Epithelial cell of proximal tubule (primary cell): ENCODE measurements at regions not wholly inside any gene's neighbourhood (a gene's known extent, or its start where the extent isn't known, plus 50 kb on each side); places are given as distances from the start of the nearest gene placed in this dataset.

ENCODE experiments used
- DNase-seq: peaks from one replicate; pipeline ENCODE4 v3.0.0-alpha.2; 2011; ENCODE audit warnings: low read depth
- H3K4me3 ChIP-seq: 2 replicates; pipeline ENCODE4 v1.5.1; 2011; ENCODE audit warnings: low read depth, mild to moderate bottlenecking, low read length
- TF ChIP-seq, protein P1 (sequence below): conservative IDR thresholded peaks from 2 replicates; pipeline ENCODE4 v1.5.1; 2012; ENCODE audit warnings: low read depth, mild to moderate bottlenecking, low read length

DNA sequence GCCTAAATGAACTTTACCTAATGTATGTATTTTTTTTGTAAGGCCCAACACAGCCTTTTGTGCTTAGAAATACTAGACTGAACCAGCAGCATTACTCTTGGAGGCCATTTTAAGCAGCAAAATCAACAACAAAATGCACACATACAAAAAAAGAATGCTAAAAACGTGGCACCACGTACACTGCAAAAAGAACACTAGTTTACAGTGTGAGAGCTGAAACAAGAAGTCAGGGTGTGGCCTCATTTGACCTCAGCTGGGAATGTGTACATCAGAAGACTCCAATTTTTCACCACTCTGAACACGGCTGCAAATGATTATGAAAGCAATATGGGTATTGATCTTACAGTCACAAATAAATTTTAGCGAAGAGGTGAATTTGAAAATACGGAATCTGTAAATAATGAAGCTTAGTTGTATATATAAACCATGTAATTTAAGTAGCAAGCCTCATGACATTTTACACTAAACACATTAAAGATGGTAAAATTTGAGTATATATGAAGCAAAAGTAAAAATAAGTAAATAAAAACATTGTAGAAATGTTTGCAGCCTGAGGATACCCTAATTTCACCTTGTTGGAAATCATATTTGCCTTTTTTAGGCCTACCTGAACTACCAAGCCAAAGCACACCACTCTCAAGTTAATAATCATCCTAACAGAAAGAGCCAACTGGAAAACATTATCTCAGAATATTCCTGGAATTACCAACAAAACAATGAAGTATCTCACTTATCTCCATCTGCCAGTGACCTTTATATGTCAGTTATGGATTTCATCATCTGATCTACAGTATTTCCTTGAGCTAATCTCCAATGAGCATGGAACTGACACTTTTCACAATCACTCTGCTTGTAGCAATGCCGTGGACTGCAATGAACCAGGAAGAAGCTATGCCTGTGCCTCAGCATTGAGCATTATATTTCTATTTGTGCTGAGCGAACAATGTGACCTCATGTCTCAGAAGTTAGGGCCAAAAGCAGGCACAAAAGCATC, 319.5 kb upstream of the FAT3 start:
- DNase-seq: no peak
- TF ChIP-seq, protein P1, sequence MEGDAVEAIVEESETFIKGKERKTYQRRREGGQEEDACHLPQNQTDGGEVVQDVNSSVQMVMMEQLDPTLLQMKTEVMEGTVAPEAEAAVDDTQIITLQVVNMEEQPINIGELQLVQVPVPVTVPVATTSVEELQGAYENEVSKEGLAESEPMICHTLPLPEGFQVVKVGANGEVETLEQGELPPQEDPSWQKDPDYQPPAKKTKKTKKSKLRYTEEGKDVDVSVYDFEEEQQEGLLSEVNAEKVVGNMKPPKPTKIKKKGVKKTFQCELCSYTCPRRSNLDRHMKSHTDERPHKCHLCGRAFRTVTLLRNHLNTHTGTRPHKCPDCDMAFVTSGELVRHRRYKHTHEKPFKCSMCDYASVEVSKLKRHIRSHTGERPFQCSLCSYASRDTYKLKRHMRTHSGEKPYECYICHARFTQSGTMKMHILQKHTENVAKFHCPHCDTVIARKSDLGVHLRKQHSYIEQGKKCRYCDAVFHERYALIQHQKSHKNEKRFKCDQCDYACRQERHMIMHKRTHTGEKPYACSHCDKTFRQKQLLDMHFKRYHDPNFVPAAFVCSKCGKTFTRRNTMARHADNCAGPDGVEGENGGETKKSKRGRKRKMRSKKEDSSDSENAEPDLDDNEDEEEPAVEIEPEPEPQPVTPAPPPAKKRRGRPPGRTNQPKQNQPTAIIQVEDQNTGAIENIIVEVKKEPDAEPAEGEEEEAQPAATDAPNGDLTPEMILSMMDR: no peak
- H3K4me3 ChIP-seq: no peak overlapping the region

GRCh38 chr11:91902312-91902711, 322.3 kb upstream of the FAT3 start:
- no peak overlapping the region for H3K4me3 ChIP-seq
- TF ChIP-seq, protein P1: no peak
- DNase-seq: no peak

- DNase-seq: no peak
- TF ChIP-seq, protein P1: no peak
- no peak overlapping the region for H3K4me3 ChIP-seq
Observed at GRCh38 chr11:91880660-91881059, 344.0 kb upstream of the FAT3 start.

DNA sequence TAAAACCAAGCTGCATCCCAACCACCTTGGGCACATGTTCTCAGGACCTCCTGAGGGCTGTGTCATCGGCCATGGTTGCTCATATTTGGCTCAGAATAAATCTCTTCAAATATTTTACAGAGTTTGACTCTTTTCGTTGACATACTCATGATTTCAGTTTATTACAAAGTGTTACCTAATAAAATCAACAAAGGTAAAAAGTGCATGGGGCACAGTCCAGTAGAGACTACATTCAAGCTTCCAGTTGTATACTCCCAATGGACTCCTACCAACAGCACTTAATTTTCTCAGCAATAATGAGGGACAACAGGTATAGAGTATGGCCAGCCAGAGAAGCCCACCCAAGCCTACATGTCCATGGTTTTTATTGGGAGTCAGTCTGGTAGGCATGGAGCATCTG, 347.9 kb upstream of the FAT3 start:
- no peak for DNase-seq
- TF ChIP-seq, protein P1: no peak
- no peak overlapping the region for H3K4me3 ChIP-seq

- no peak overlapping the region for H3K4me3 ChIP-seq
- DNase-seq: no peak
- TF ChIP-seq, protein P1: no peak
Observed at GRCh38 chr11:91872243-91872642, 352.4 kb upstream of the FAT3 start.

GRCh38 chr11:91871791-91872190, 352.8 kb upstream of the FAT3 start:
- no peak overlapping the region for H3K4me3 ChIP-seq
- TF ChIP-seq, protein P1: no peak
- DNase-seq: no peak

- TF ChIP-seq, protein P1: no peak
- H3K4me3 ChIP-seq: no peak overlapping the region
Observed at GRCh38 chr11:91871048-91871447, 353.6 kb upstream of the FAT3 start.

More at GRCh38 chr11:91871048-91871447, 353.6 kb upstream of the FAT3 start:
- no peak for DNase-seq
